Endometrial microvascular endothelial cells (primary cell): ENCODE measurements at regions not wholly inside any gene's neighbourhood (a gene's known extent, or its start where the extent isn't known, plus 50 kb on each side); places are given as distances from the start of the nearest gene placed in this dataset.

Experiments
- in situ Hi-C: cut with HindIII; loops from 2 replicates; pipeline ENCODE4 v1.10.0; 2017; ENCODE audit warnings: low sequenced_read_pairs, low pct_unique_long_range_greater_than_20kb; ENCODE audit errors: inconsistent ontology term

DNA sequence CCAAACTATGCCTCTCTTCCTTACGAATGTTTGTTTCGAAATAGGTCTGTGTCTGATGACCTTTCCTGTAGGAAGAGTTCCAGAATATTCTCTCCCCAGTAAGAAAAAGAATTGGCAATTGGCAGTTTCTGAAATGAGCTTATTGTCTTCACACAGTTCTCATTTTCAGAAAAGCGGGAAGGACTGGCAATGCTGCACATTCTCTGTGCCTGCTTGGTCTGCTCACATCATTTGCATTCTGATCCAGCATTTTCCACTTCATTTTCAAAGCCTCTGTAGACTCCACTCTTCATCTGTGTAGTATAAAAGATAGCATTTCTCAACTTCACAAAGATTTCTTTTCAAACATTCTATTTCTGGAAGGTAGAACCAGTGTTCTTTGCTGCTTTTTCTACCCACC is 120.6 kb upstream of the CCDC112 start:
- in situ Hi-C loops, result loop anchor here (5.0 kb wide), 1 partner anchor 125 kb away; the partner anchor contains the start of gene FEM1C

DNA sequence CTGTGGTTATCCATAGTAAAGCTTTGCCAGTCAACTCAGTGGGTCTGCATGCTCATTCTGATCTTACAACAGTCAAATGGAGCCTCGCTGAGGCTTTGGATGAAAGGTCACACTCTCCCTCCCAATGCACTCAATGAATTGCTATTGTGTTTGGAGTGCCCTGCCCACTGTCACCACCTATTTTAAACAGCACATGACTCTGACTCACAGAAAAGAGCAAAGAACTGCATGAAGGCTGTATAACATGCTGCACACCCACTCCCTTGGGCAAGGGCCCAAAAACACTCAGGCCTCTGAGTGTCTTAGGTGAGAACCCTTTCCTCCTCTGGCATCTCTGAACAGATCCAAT is 118.7 kb upstream of the CCDC112 start:
- in situ Hi-C loops, result loop anchor here (5.0 kb wide), 1 partner anchor 127 kb away; the partner anchor contains the start of gene FEM1C

DNA sequence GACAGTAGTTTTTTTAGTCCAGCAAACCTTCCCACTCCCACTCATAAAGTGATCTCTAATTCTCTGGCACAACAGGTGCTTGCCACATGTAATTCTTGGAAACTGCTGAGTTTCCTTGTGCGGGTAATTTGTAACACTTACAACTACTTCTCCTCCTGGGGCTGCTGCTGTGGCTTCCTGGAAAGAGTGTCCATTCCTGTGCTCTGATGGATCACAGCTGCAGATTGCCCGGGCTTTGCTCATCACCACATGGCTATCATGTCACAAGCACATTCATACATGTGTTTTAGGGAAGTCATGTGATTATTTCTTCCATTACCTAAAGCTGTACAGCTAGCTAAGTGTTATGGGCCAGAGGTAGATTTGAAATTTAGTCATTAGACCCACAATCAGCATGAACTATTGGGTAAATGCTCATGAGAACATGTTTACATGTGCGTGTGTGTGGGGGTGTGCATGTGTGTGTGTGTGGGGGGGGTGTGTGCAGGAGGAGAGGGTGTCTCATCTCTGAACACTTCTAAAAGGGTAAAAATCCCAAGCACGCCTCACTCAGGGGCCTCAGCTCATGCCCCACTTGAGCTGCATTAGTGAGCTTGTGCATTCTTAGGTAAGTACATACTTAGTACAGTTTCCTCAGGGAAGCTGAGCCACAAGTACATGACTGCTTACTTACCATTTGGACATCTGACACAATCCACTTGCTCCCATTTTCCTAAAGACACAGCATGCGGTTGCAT is 118.1 kb upstream of the CCDC112 start:
- in situ Hi-C loops, result loop anchor here (5.0 kb wide), 1 partner anchor 128 kb away; the partner anchor contains the start of gene FEM1C

DNA sequence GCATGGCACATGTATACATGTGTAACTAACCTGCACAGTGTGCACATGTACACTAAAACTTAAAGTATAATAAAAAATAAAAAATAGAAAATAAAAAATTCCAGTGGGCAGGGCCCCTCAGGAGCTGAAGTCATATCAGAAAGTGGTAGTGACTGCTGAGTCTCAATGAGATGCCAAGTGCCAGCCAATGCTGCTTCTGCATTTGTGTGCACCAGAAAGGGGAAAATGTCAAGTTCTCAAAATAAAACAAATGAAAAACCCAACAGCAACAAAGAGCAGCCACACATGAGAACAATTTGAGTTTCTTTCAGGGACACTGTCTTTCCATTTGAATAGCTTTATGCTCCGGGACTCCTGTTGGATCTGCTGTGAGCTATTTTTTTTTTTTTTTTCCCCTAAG is 117.2 kb upstream of the CCDC112 start:
- in situ Hi-C loops, result no loop called here

DNA sequence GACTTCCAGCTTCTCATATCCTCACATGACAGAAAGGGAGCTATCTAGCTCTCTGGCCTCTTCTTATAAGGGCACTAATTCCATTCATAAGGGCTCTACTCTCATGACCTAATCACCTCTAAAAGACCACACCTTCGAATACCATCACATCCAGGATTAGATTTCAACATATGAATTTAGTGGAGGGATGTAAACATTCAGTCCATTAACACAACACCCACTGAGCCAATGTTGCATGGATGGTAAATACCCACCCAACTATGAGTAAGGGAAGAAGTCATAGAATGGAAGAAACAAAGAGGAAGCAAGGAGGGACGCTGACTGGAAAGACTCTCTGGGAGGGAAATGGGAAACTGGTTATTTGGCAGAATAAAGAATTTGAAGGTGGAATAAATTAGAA is 112.6 kb upstream of the CCDC112 start:
- in situ Hi-C loops, result no loop called here

DNA sequence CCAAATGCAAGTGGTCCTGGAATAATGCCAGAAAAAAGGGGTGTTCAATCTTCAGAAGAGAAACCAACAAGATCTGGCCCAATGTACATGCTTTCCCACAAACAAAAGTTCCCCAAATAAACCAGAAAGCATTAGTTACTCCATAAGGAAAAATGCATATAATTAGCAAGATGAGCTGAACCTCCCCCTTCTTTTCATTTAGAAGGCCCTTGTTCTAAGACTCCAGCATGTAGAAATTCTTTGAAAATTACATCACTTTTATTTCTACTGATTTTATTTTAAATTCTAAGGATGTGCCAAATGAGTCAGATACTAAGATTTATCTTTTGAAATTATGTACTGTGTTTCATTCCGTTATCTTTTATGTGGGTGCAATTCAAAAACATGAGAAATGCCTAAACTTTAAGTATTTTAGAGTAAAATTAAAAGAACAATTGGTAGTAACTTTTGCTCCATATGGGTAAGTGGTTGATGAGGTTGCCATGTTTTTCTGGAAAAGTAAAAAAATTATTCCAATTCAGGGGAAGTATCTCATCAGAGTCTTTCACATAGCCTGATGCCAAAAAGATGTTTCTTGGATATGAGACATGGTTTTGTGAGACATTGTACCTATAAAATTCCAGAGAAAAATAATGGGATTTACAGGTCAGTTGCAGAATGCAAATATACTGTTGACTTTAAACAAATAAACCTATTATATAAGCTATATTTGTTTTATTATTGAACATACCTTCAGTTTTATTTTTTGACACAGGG is 106.5 kb upstream of the CCDC112 start:
- in situ Hi-C loops, result no loop called here

DNA sequence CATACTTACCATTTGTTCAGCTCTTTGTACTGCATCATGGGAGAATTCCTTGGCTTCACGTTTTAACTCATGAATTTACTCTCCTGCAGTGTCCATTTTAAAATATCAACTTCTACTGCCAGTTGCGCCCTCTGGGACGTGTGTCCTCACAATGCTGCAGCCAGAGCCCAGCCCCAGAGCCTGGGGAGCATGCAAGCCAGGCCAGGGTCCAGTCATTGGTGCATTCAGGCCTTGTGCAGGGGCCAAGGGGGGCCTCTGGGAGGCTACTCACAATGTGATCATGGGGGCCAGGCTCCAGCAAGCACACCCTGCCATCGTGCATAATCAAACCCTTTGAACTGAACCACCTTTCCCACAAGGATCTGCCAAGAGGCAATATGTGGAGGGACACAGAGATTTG is 105.6 kb upstream of the CCDC112 start:
- in situ Hi-C loops, result no loop called here

DNA sequence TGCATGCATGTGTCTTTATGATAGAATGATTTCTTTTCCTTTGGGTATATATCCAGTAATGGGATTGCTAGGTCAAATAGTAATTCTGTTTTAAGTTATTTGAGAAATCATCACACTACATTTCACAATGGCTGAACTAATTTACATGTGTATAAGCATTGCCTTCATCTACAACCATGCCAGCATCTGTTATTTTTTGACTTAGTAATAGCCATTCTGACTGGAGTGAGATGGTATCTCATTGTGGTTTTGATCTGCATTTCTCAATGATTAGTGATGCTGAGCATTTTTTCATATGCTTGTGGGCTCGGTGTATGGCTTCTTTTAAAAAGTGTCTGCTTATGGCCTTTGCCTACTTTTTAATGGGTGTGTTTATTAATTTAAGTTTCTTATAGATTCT is 102.3 kb upstream of the CCDC112 start:
- in situ Hi-C loops, result no loop called here

DNA sequence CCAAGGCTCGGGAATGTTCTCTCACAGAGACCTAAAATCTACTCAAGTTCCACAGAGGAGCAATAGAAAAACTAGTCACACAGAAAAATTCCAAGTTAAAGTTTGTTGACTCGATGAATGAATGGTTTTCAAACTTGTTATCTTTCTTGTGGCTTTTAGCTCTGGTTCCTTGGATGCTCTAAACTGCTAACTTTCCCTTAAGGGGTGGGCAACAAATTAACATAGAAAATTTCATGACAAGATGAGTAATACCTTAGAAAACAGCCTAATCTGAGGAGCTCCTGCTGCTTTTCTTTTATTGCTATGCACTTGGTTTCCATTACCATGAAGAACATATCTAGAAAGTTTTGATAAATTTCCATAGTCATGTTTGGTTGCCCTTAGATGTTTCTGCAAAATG is 100.2 kb upstream of the CCDC112 start:
- in situ Hi-C loops, result no loop called here

DNA sequence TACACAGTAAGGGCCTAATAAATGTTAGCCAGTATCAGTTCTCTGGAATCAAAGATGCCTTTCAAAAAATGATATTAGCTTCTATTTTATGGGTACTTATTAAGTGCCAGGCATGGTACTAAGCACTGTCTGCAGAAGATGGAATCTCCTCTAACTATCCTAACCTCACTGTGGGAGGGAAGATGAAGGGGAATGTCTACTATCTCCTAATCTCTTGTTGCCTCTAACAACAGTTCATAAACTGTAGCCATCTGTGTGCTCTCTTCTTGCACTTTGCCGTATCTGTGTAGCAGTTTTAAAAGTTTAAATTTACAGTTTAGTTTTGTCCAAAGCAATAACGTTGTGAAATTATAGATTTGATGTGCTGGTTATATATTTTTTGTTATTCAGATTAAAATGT is 99.6 kb upstream of the CCDC112 start:
- in situ Hi-C loops, result no loop called here

DNA sequence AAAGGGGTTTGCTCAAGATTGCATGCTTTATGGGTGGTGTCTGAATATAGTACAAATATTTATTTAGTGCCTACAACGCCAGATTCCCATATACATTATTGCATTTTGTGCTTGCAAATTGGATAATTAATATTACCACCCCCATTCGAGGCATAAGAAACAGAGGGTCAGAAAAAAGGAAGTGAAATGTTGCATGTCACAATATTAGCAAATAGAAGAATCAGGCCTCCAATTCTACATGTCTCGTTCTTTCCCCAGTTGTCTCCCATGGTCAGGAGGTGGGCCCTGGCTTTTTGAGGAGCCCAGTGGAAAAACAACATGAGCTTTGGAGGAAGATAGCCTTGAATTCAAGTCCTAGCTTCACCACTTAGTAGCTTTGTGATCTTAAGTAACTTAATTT is 98.1 kb upstream of the CCDC112 start:
- in situ Hi-C loops, result no loop called here

DNA sequence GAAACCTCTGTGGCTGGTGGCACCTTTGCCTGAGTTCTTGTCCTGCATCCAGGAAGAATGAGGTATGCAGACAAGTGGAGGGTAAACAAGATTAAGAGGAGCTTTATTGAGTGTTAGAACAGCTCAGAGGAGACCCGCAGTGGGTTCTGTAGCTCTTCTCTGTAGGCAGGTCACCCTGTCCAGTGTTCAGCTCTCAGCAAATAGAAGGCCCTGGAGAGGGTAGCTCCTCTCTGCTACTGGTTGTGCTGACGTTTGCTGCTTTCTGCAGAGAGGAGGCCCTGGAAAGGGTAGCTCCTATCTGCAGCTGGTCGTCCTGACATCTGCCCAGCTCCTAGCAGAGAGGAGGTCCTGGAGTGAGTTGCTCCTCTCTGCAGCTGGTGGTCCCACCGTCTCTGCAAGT is 96.8 kb upstream of the CCDC112 start:
- in situ Hi-C loops, result no loop called here

DNA sequence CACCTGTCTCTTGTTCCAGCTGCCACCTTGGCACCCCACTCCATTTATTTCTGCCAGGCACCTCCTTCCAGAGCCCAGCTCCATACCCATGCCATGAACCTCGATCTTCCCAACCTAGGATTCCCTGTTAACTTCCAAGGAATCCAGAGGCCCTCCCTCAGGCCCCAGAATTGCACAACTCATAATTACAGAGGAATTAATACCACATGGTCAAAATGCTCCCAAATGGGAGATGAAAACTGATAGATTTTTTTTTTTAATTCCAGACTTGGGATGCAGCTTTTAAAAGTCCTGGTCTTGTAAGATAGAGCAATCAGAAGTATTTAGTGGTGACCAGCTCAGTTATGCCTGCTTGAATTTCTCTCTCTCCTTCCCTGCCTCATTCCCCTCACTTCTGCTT is 96.2 kb upstream of the CCDC112 start:
- in situ Hi-C loops, result no loop called here

DNA sequence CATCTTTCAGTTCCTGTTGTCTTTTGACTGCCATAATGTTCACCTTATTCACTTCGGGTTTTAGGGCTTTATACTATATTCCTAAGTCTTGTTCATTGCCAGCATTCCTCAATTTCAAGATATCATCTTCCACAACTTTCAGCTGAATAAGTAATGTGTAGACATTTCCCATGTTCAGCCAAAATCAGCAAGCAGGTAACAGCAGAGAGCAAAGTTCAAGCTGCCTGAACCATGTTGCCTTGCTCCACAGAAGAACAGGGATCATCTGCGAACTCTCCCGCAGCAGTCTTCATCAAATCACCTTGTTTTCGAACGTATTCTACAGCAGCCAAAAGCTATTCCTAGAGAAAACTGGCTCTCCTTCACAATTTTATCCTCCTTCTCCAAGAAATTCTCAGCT is 95.3 kb upstream of the CCDC112 start:
- in situ Hi-C loops, result no loop called here

DNA sequence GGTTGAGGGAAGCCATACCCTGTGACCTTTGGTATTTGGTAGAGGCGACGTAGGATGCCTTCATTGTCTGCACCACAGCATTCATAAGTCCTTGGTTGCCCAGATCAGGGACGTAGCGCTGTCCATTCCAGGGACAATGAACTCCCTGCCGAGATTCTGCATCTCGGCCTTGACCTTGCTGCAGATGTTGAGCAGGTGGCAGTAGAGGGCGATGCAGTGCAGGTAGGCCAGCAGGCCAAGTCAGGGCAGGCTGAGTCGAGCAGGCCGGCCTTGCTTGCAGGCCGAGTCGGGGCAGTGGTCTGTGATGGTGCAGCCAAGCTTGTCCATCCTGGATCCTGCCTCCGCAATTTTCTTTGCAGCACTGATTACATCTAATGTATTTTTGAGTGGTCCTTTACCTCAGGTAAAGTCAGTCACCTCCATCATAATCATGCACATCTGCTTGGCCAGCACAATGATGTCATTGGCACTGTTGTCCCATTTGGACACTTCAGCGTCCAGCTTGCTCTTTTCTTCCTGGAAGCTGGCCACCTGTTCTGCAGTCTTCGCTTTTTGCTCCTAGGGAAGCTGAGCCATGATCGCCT is 93.4 kb upstream of the CCDC112 start:
- in situ Hi-C loops, result no loop called here

DNA sequence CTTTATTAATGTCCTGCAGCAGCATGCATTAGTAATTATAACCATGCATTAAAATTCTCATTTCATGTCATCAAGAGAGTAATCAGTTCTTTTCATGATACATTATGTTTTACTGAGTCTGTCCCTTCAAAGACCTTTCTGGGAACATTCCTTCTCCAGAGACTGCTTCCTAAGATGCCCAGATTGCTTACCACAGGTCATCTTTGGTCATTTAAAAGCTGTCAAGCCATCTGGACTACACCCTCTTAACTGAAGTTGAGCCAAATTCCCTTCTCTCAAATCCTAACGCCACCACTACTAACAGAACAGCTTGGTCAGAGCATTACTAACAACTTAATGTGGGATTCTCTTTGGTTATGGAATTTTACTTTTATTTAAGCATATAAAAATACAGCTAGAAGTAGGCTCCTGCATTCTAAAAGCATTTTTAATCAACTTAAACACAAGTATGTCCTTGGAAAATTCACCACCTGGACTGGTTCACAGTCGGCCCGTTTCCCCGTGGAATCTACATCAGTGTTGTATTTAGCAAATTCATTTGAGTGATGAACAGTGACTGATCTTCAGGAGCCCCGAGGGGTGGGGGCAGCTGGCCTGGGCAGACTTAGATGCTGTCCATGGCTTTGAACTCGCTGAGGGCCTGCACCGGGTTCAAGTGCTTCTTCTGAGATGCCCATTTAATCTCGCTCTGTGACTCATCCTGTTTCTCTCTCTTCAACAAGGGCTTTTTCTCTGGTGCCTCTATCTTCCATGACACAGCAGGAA is 92.8 kb upstream of the CCDC112 start:
- in situ Hi-C loops, result no loop called here

DNA sequence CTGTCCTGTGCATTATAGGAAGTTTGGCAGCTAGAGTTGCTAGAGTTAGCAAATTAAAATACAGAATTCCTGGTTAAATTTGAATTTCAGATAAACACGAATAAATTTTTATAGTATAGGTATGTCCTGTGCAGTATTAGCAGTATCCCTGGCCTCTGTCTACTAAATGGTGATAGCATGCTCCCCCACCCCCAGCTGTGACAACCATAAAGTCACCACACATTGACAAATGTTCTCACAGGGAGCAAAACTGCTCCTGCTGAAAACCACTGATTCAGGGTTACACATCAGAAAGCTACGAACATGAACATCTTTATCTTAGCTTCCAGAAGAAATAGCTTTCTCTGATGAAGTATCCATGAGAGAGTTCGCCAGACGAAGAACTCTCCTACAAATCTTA is 91.8 kb upstream of the CCDC112 start:
- in situ Hi-C loops, result no loop called here

DNA sequence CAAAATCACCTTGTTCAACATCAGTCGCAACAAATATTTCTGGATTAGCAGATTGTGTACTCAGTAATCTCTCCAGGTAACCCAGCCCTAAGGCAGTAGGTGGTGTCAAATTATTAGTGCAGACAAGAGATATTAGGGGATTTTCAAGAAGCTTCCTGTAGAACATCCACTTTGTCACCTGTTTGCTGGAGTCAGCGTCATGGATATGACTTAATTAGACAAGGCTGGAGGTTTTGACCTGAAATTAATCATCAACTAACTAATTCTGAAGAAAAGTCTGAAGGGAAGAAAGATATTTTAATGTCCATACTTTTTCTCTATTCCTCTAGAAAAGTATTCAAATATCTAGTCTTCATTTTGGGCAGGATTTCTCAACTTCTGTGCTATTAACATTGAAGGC is 91.4 kb upstream of the CCDC112 start:
- in situ Hi-C loops, result no loop called here

DNA sequence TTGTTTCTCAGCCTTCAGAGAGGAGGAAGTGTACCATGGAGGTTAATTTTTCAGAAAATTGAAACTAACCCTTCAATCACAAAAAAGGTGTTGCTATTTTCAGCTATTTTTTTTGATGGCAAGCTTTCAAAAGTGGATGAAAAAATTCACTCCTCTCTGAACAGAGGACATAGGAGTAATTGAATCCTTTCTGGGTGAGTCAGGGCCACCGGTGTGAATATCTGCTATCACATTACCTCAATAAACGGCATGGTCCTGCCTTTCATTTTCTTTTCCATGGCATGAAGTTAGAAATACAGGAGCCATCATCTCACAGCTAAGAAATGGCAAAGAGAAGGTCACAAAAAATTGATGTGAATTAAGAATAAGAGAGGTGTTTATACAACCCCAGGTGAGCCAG is 90.2 kb upstream of the CCDC112 start:
- in situ Hi-C loops, result no loop called here
